ENCODE measurements at regions not wholly inside any gene's neighbourhood (a gene's known extent, or its start where the extent isn't known, plus 50 kb on each side); places are given as distances from the start of the nearest gene placed in this dataset.

DNA sequence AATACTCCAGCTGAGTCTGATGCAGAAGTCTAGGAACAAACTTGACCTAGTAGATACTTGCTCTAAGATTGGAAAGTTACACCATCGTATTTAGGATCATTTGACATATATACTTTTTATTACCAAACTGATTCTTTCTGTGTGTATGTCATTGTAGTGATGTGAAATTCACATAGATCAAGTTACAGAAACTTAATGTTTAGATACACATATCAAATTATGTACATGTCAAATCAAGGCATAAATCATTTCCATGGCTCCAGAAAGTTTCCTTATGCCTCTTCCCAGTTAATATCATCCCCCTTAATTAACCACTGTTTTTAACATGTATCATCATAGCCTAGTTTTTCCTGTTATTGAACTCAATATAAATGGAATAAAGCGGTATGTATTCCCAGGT is 292.0 kb upstream of the CDH11 start:
- Histone ChIP-seq H3K4me1 (ENCODE audit: control insufficient read depth, low read depth, low read length) (no peaks in the 10 kb centered on the region), H3K27ac (ENCODE audit: low read length) (no peak overlapping the region), H3K9ac (ENCODE audit: low read length) (no peak overlapping the region), H3K9me3 (ENCODE audit: control insufficient read depth, low read depth, low read length) (no peaks in the 10 kb centered on the region), H3K4me3 (ENCODE audit: low read length) (no peak overlapping the region), H3K36me3 (ENCODE audit: control insufficient read depth, low read depth, low read length) (no peaks in the 10 kb centered on the region), H3K27me3 (ENCODE audit: control insufficient read depth, insufficient read depth, low read length) (no peaks in the 10 kb centered on the region)

DNA sequence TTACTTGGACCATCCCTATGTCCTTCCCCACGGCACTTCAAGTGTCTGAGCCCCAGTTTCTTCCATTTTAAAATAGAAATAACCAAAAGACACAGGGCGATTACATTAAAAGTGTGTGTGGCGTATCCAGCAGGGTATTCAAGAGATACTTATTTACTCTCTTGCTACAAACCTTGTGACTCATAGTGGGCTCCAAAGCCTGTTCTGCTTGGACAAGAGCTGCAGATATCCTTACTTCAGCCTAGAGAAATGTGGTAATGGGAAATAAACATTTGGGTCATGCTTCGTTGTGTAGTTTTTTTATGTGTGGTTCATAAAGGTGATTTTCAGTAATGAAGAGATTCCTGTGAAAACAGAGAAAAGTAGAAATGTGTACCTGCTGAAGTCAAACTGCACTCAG is 288.9 kb upstream of the CDH11 start:
- no peaks in the 10 kb centered on the region for H3K4me1 ChIP-seq (ENCODE audit: control insufficient read depth, low read depth, low read length)
- H3K27me3 ChIP-seq (ENCODE audit: control insufficient read depth, insufficient read depth, low read length) = no peaks in the 10 kb centered on the region
- H3K4me3 ChIP-seq (ENCODE audit: low read length) = no peak overlapping the region
- H3K9ac ChIP-seq (ENCODE audit: low read length) = no peak overlapping the region
- no peaks in the 10 kb centered on the region for H3K9me3 ChIP-seq (ENCODE audit: control insufficient read depth, low read depth, low read length)
- H3K36me3 ChIP-seq (ENCODE audit: control insufficient read depth, low read depth, low read length) = no peaks in the 10 kb centered on the region
- no peak overlapping the region for H3K27ac ChIP-seq (ENCODE audit: low read length)

DNA sequence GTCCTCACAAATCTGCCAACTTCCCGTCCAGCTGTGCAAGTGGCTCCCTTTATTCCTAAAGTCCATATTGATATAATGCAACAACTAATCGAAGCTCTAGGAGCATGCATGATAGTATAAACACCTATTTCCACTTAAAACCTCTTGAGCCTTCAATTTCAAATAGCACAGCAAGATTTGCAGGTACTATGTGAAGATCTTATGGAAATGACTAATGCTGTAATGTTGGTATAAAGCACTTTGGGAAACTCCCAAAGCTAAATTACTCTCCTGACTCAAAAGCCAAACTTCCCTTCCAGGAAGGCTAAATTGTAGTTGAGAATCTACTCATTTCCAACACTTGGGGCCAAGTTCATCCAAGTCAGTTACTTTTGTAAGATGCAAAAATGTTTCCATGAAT is 287.6 kb upstream of the CDH11 start:
- H3K4me3 ChIP-seq (ENCODE audit: low read length) = no peak overlapping the region
- H3K27ac ChIP-seq (ENCODE audit: low read length) = no peak overlapping the region
- H3K36me3 ChIP-seq (ENCODE audit: control insufficient read depth, low read depth, low read length) = no peaks in the 10 kb centered on the region
- H3K9me3 ChIP-seq (ENCODE audit: control insufficient read depth, low read depth, low read length) = no peaks in the 10 kb centered on the region
- H3K27me3 ChIP-seq (ENCODE audit: control insufficient read depth, insufficient read depth, low read length) = no peaks in the 10 kb centered on the region
- no peaks in the 10 kb centered on the region for H3K4me1 ChIP-seq (ENCODE audit: control insufficient read depth, low read depth, low read length)
- no peak overlapping the region for H3K9ac ChIP-seq (ENCODE audit: low read length)

GRCh38 chr16:65406933-65407332 is 285.1 kb upstream of the CDH11 start:
- no peak overlapping the region for H3K9ac ChIP-seq (ENCODE audit: low read length)
- no peaks in the 10 kb centered on the region for H3K27me3 ChIP-seq (ENCODE audit: control insufficient read depth, insufficient read depth, low read length)
- H3K9me3 ChIP-seq (ENCODE audit: control insufficient read depth, low read depth, low read length) = no peaks in the 10 kb centered on the region
- H3K4me1 ChIP-seq (ENCODE audit: control insufficient read depth, low read depth, low read length) = no peaks in the 10 kb centered on the region
- H3K36me3 ChIP-seq (ENCODE audit: control insufficient read depth, low read depth, low read length) = no peaks in the 10 kb centered on the region
- H3K27ac ChIP-seq (ENCODE audit: low read length) = no peak overlapping the region
- H3K4me3 ChIP-seq (ENCODE audit: low read length) = no peak overlapping the region

DNA sequence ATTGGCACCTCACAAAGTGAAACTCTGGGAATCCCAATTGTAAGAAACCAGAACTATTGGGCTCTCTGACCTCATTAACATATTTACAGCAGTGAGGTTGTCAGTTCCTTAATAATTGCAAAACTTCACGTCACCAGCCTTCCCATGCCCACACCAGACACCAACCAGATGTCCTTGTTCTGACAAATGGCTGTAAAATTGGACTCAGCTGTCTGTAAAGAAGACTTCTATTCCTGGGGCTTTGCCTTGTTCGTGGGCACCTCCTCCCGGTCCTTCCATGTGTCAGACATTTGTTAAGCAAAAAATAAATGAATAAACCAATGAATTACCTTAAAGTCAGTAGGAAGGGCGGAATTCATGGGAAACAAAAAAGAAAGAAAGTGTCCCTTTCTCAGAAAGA is 284.3 kb upstream of the CDH11 start:
- no peaks in the 10 kb centered on the region for H3K27me3 ChIP-seq (ENCODE audit: control insufficient read depth, insufficient read depth, low read length)
- no peak overlapping the region for H3K9ac ChIP-seq (ENCODE audit: low read length)
- no peaks in the 10 kb centered on the region for H3K36me3 ChIP-seq (ENCODE audit: control insufficient read depth, low read depth, low read length)
- no peak overlapping the region for H3K27ac ChIP-seq (ENCODE audit: low read length)
- H3K4me3 ChIP-seq (ENCODE audit: low read length) = no peak overlapping the region
- no peaks in the 10 kb centered on the region for H3K9me3 ChIP-seq (ENCODE audit: control insufficient read depth, low read depth, low read length)
- no peaks in the 10 kb centered on the region for H3K4me1 ChIP-seq (ENCODE audit: control insufficient read depth, low read depth, low read length)

- Histone ChIP-seq H3K4me3 (ENCODE audit: low read length) (no peak overlapping the region), H3K4me1 (ENCODE audit: control insufficient read depth, low read depth, low read length) (no peaks in the 10 kb centered on the region), H3K27me3 (ENCODE audit: control insufficient read depth, insufficient read depth, low read length) (no peaks in the 10 kb centered on the region), H3K9me3 (ENCODE audit: control insufficient read depth, low read depth, low read length) (no peaks in the 10 kb centered on the region), H3K27ac (ENCODE audit: low read length) (no peak overlapping the region), H3K9ac (ENCODE audit: low read length) (no peak overlapping the region), H3K36me3 (ENCODE audit: control insufficient read depth, low read depth, low read length) (no peaks in the 10 kb centered on the region)
Observed at GRCh38 chr16:65394281-65394680, 272.4 kb upstream of the CDH11 start.

DNA sequence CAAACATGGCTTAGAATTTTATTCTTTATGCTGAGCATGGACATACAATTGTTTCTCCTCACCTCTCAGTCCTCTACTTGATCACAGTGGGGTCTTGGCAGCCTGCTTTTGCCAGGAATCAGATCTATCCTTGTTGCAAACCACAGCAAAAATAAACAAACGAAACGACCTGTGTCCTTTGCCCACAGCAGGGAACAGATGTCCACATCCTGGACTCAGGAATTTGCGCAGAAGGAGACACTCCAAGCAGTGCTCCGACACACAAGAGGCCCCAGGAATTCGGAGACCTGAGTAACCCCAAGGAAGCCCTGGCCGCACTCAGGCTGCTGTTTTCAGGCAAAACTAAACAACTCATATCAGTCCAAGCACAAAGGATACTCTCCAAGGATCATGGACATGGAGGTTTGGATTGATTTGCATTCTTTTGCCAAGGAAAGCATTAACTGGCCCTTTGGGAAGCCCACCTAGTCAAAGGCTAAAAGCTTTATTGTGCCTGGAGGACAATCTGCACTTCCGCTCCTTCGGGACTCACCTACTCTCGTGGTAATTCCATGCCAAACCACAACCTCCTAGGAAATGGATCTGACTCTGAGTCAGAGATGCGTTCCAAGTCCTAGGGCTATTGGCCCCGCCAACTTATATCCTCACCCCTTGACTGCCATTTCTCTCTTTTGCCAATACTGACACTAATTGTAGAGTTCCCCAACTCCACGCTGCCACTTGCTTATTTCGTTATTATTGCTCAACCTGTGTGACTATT is 271.1 kb upstream of the CDH11 start:
- Histone ChIP-seq H3K9me3 (ENCODE audit: control insufficient read depth, low read depth, low read length) (no peaks in the 10 kb centered on the region), H3K4me1 (ENCODE audit: control insufficient read depth, low read depth, low read length) (no peaks in the 10 kb centered on the region), H3K9ac (ENCODE audit: low read length) (no peak overlapping the region), H3K36me3 (ENCODE audit: control insufficient read depth, low read depth, low read length) (no peaks in the 10 kb centered on the region), H3K4me3 (ENCODE audit: low read length) (no peak overlapping the region), H3K27ac (ENCODE audit: low read length) (no peak overlapping the region), H3K27me3 (ENCODE audit: control insufficient read depth, insufficient read depth, low read length) (no peaks in the 10 kb centered on the region)

GRCh38 chr16:65388592-65388991 is 266.7 kb upstream of the CDH11 start:
- no peak overlapping the region for H3K27ac ChIP-seq (ENCODE audit: low read length)

GRCh38 chr16:65386672-65387071 is 264.8 kb upstream of the CDH11 start:
- Histone ChIP-seq H3K27ac (ENCODE audit: low read length) (no peak overlapping the region), H3K9ac (ENCODE audit: low read length) (no peak overlapping the region), H3K4me1 (ENCODE audit: control insufficient read depth, low read depth, low read length) (no peaks in the 10 kb centered on the region), H3K4me3 (ENCODE audit: low read length) (no peak overlapping the region), H3K9me3 (ENCODE audit: control insufficient read depth, low read depth, low read length) (no peaks in the 10 kb centered on the region), H3K27me3 (ENCODE audit: control insufficient read depth, insufficient read depth, low read length) (no peaks in the 10 kb centered on the region), H3K36me3 (ENCODE audit: control insufficient read depth, low read depth, low read length) (no peaks in the 10 kb centered on the region)

More at GRCh38 chr16:65388592-65388991, 266.7 kb upstream of the CDH11 start:
- H3K4me1 ChIP-seq (ENCODE audit: control insufficient read depth, low read depth, low read length) = no peaks in the 10 kb centered on the region
- no peak overlapping the region for H3K4me3 ChIP-seq (ENCODE audit: low read length)
- no peaks in the 10 kb centered on the region for H3K9me3 ChIP-seq (ENCODE audit: control insufficient read depth, low read depth, low read length)
- no peak overlapping the region for H3K9ac ChIP-seq (ENCODE audit: low read length)
- H3K36me3 ChIP-seq (ENCODE audit: control insufficient read depth, low read depth, low read length) = no peaks in the 10 kb centered on the region
- H3K27me3 ChIP-seq (ENCODE audit: control insufficient read depth, insufficient read depth, low read length) = no peaks in the 10 kb centered on the region

GRCh38 chr16:65384441-65384840 is 262.6 kb upstream of the CDH11 start:
- H3K27me3 ChIP-seq (ENCODE audit: control insufficient read depth, insufficient read depth, low read length) = no peaks in the 10 kb centered on the region
- H3K9ac ChIP-seq (ENCODE audit: low read length) = no peak overlapping the region
- no peak overlapping the region for H3K4me3 ChIP-seq (ENCODE audit: low read length)
- no peaks in the 10 kb centered on the region for H3K9me3 ChIP-seq (ENCODE audit: control insufficient read depth, low read depth, low read length)
- H3K27ac ChIP-seq (ENCODE audit: low read length) = no peak overlapping the region
- no peaks in the 10 kb centered on the region for H3K36me3 ChIP-seq (ENCODE audit: control insufficient read depth, low read depth, low read length)
- no peaks in the 10 kb centered on the region for H3K4me1 ChIP-seq (ENCODE audit: control insufficient read depth, low read depth, low read length)

GRCh38 chr16:65377195-65377594 is 255.3 kb upstream of the CDH11 start:
- no peak overlapping the region for H3K27ac ChIP-seq (ENCODE audit: low read length)
- H3K36me3 ChIP-seq (ENCODE audit: control insufficient read depth, low read depth, low read length) = no peaks in the 10 kb centered on the region
- H3K9ac ChIP-seq (ENCODE audit: low read length) = no peak overlapping the region
- no peaks in the 10 kb centered on the region for H3K9me3 ChIP-seq (ENCODE audit: control insufficient read depth, low read depth, low read length)
- H3K4me3 ChIP-seq (ENCODE audit: low read length) = no peak overlapping the region
- H3K27me3 ChIP-seq (ENCODE audit: control insufficient read depth, insufficient read depth, low read length) = no peaks in the 10 kb centered on the region
- peaks cover 4% of the 10 kb centered on the region for H3K4me1 ChIP-seq (ENCODE audit: control insufficient read depth, low read depth, low read length)

- Histone ChIP-seq H3K4me3 (ENCODE audit: low read length) (no peak overlapping the region), H3K9me3 (ENCODE audit: control insufficient read depth, low read depth, low read length) (no peaks in the 10 kb centered on the region), H3K27ac (ENCODE audit: low read length) (no peak overlapping the region), H3K9ac (ENCODE audit: low read length) (no peak overlapping the region), H3K27me3 (ENCODE audit: control insufficient read depth, insufficient read depth, low read length) (no peaks in the 10 kb centered on the region), H3K4me1 (ENCODE audit: control insufficient read depth, low read depth, low read length) (peaks cover 4% of the 10 kb centered on the region), H3K36me3 (ENCODE audit: control insufficient read depth, low read depth, low read length) (no peaks in the 10 kb centered on the region)
Observed at GRCh38 chr16:65376601-65377000, 254.7 kb upstream of the CDH11 start.
